Fibroblast of the aortic adventitia (primary cell): ENCODE measurements at regions not wholly inside any gene's neighbourhood (a gene's known extent, or its start where the extent isn't known, plus 50 kb on each side); places are given as distances from the start of the nearest gene placed in this dataset.

Experiments used
- DNase-seq: peaks from one replicate; pipeline ENCODE4 v3.0.0-alpha.2; 2010; ENCODE audit warnings: low read depth
- H3K4me3 ChIP-seq: 2 replicates; pipeline ENCODE4 v1.5.1; 2011; ENCODE audit warnings: low read depth, mild to moderate bottlenecking, control low read depth, low read length, moderate library complexity
- CTCF ChIP-seq: IDR thresholded peaks from 2 replicates; pipeline ENCODE4 v1.5.1; 2011; ENCODE audit warnings: mild to moderate bottlenecking, low read length, control low read depth, inconsistent platforms; ENCODE audit not compliant: insufficient read depth

- DNase-seq, result no peak
- no peak overlapping the region for H3K4me3 ChIP-seq
- TF ChIP-seq CTCF, result no peak
Measured at GRCh38 chr2:223251656-223252229, 199.8 kb downstream of the KCNE4 start.

GRCh38 chr2:223260681-223261080 lies 208.7 kb downstream of the KCNE4 start:
- DNase-seq, result peak; percentile 4
- no peak overlapping the region for H3K4me3 ChIP-seq
- TF ChIP-seq CTCF, result no peak

- H3K4me3 ChIP-seq, result no peak overlapping the region
- DNase-seq, result no peak
- TF ChIP-seq CTCF, result no peak
Measured at GRCh38 chr2:223262946-223263345, 211.0 kb downstream of the KCNE4 start.

GRCh38 chr2:223264541-223265193 lies 212.7 kb downstream of the KCNE4 start:
- H3K4me3 ChIP-seq, result no peak overlapping the region
- DNase-seq, result no peak
- TF ChIP-seq CTCF, result no peak

GRCh38 chr2:223267160-223267951 lies 215.4 kb downstream of the KCNE4 start:
- TF ChIP-seq CTCF, result no peak
- DNase-seq, result no peak
- H3K4me3 ChIP-seq, result no peak overlapping the region

- no peak for TF ChIP-seq CTCF
- no peak overlapping the region for H3K4me3 ChIP-seq
- DNase-seq, result no peak
Measured at GRCh38 chr2:223269386-223269785, 217.4 kb downstream of the KCNE4 start.
